SK-N-SH (cell line): ENCODE measurements at regions not wholly inside any gene's neighbourhood (a gene's known extent, or its start where the extent isn't known, plus 50 kb on each side); places are given as distances from the start of the nearest gene placed in this dataset.
A peak's percentile ranks its signal among the peaks of the same experiment; 100 is the strongest.

Source experiments
- CTCF ChIA-PET: fragments of 300-600, 350-600 bp; formaldehyde crosslinking; extraction: SDS; loops from one replicate; lab custom pipeline; 2021; lab: Yijun Ruan, JAX
- POLR2A ChIA-PET: fragments of 350-600 bp; sonication (Branson Sonifier 250); formaldehyde crosslinking; extraction: SDS; loops from one replicate; lab custom pipeline; 2020; ENCODE audit warnings: antibody characterized with exemption, inconsistent platforms; lab: Yijun Ruan, JAX
- DNase-seq: peaks from one replicate; pipeline ENCODE4 v3.0.0; 2012
- H2AFZ ChIP-seq: fragments of 200-600 bp; sonication (generic); 2 replicates; pipeline ENCODE4 v1.8.1; 2016; ENCODE audit warnings: antibody characterized with exemption, mild to moderate bottlenecking, low read depth
- H3F3A ChIP-seq: fragments of 200-600 bp; sonication (generic); replicated peaks from 2 replicates; pipeline ENCODE3; 2016; ENCODE audit warnings: antibody characterized with exemption, mild to moderate bottlenecking; ENCODE audit not compliant: insufficient read depth
- H3K27ac ChIP-seq, 2 experiments: fragments of 200-500 bp in 1 of 2; fragments of 200-600 bp in 1 of 2; sonication (Bioruptor generic) in 1 of 2; sonication (generic), shearing (Covaris generic) in 1 of 2; 2 replicates each; pipeline versions ENCODE4 v1.5.1 to v1.6.1; 2014 to 2016; ENCODE audit warnings: low read depth in 2 of 2, inconsistent platforms in 1 of 2, low read length in 1 of 2, mild to moderate bottlenecking in 1 of 2, mixed read lengths in 1 of 2
- H3K27me3 ChIP-seq: fragments of 200-600 bp; sonication (generic), shearing (Covaris generic); 2 replicates; pipeline ENCODE4 v1.6.1; 2016; ENCODE audit warnings: mixed run types; ENCODE audit not compliant: insufficient read depth
- H3K36me3 ChIP-seq, 2 experiments: fragments of 200-500 bp in 1 of 2; fragments of 200-600 bp in 1 of 2; sonication (Bioruptor generic) in 1 of 2; sonication (generic) in 1 of 2; replicated peaks in 1 of 2; 2 replicates each; pipeline versions ENCODE3 to v1.5.1; 2014 to 2016; ENCODE audit warnings: low read length in 1 of 2, mild to moderate bottlenecking in 1 of 2; ENCODE audit not compliant: insufficient read depth in 2 of 2, control insufficient read depth in 1 of 2
- H3K4me1 ChIP-seq, 2 experiments: fragments of 200-500 bp in 1 of 2; fragments of 200-600 bp in 1 of 2; sonication (Bioruptor generic) in 1 of 2; sonication (generic), shearing (Covaris generic) in 1 of 2; 2 replicates each; pipeline versions ENCODE4 v1.5.1 to v1.6.1; 2014 to 2016; ENCODE audit warnings: low read depth in 1 of 2, low read length in 1 of 2, mixed run types in 1 of 2; ENCODE audit not compliant: insufficient read depth in 2 of 2, control insufficient read depth in 1 of 2
- H3K4me2 ChIP-seq: fragments of 200-600 bp; sonication (generic), shearing (Covaris generic); 2 replicates; pipeline ENCODE4 v1.6.1; 2017; ENCODE audit warnings: mixed run types
- H3K4me3 ChIP-seq, 2 experiments: fragments of 200-500 bp in 1 of 2; fragments of 200-600 bp in 1 of 2; sonication (Bioruptor generic) in 1 of 2; sonication (generic), shearing (Covaris generic) in 1 of 2; 2 replicates each; pipeline versions ENCODE4 v1.5.1 to v1.8.1; 2014 to 2016; ENCODE audit warnings: low read depth in 2 of 2, inconsistent platforms in 1 of 2, low read length in 1 of 2, mild to moderate bottlenecking in 1 of 2, mixed read lengths in 1 of 2, moderate library complexity in 1 of 2
- H3K79me2 ChIP-seq: fragments of 200-600 bp; sonication (generic); 2 replicates; pipeline ENCODE4 v1.8.1; 2017; ENCODE audit warnings: mild to moderate bottlenecking; ENCODE audit not compliant: insufficient read depth
- H3K9ac ChIP-seq: fragments of 200-600 bp; sonication (generic); 2 replicates; pipeline ENCODE4 v1.6.1; 2017; ENCODE audit warnings: mixed run types
- H3K9me2 ChIP-seq: fragments of 200-600 bp; sonication (generic); 2 replicates; pipeline ENCODE4 v1.6.1; 2017; ENCODE audit warnings: mixed run types
- H3K9me3 ChIP-seq: fragments of 200-600 bp; sonication (generic); 2 replicates; pipeline ENCODE4 v1.6.1; 2017; ENCODE audit warnings: mixed run types, mild to moderate bottlenecking, moderate library complexity
- H4K20me1 ChIP-seq: fragments of 200-600 bp; sonication (generic); 2 replicates; pipeline ENCODE4 v1.6.1; 2017; ENCODE audit warnings: mild to moderate bottlenecking, mixed run types; ENCODE audit not compliant: insufficient read depth
- CHD2 ChIP-seq: fragments of 150-350 bp; IDR thresholded peaks from 2 replicates; pipeline ENCODE4 v1.6.1; 2018; ENCODE audit warnings: low read length; ENCODE audit not compliant: partially characterized antibody
- ELF1 ChIP-seq: IDR thresholded peaks from 2 replicates; pipeline ENCODE4 v1.4.0; 2012
- EZH2phosphoT487 ChIP-seq: fragments of 200-600 bp; sonication (generic); IDR thresholded peaks from 2 replicates; pipeline ENCODE4 v1.6.1; 2017; ENCODE audit warnings: low read depth, mixed run types, mild to moderate bottlenecking, antibody characterized with exemption, moderate library complexity, borderline replicate concordance
- FOSL2 ChIP-seq: IDR thresholded peaks from 2 replicates; pipeline ENCODE4 v1.4.0; 2012; ENCODE audit warnings: low read depth, mild to moderate bottlenecking, moderate library complexity, borderline replicate concordance
- GABPA ChIP-seq: IDR thresholded peaks from 2 replicates; pipeline ENCODE4 v1.4.0; 2012; ENCODE audit warnings: low read depth, mild to moderate bottlenecking
- NFIC ChIP-seq: IDR thresholded peaks from 2 replicates; pipeline ENCODE4 v1.4.0; 2012; ENCODE audit warnings: borderline replicate concordance
- POLR2AphosphoS5 ChIP-seq: IDR thresholded peaks from 2 replicates; pipeline ENCODE4 v1.6.1; 2012; ENCODE audit warnings: low read depth, low read length
- RAD21 ChIP-seq: IDR thresholded peaks from 2 replicates; pipeline ENCODE4 v1.6.1; 2012; ENCODE audit warnings: mild to moderate bottlenecking, low read length
- RFX5 ChIP-seq: IDR thresholded peaks from 2 replicates; pipeline ENCODE4 v1.6.1; 2012; ENCODE audit warnings: mild to moderate bottlenecking, improper control_type of control experiment, low read length
- RXRA ChIP-seq: IDR thresholded peaks from 2 replicates; pipeline ENCODE4 v1.4.0; 2012; ENCODE audit warnings: low read depth, mild to moderate bottlenecking, borderline replicate concordance
- SIN3A ChIP-seq: IDR thresholded peaks from 2 replicates; pipeline ENCODE4 v1.6.1; 2012; ENCODE audit warnings: low read depth, mild to moderate bottlenecking, low read length, moderate library complexity, borderline replicate concordance
- TEAD4 ChIP-seq: IDR thresholded peaks from 2 replicates; pipeline ENCODE4 v1.4.0; 2012; ENCODE audit warnings: mild to moderate bottlenecking, borderline replicate concordance; ENCODE audit not compliant: insufficient read depth
- YY1 ChIP-seq: IDR thresholded peaks from 2 replicates; pipeline ENCODE4 v1.4.0; 2012; ENCODE audit warnings: low read depth, mild to moderate bottlenecking
- WGBS: methylation state at CpG from one replicate; pipeline ENCODE4 v1.1.6; 2017; ENCODE audit warnings: low lambda C conversion rate; 5-methylcytosine and 5-hydroxymethylcytosine counted together
- TF ChIP-seq, protein P1 (sequence below): IDR thresholded peaks from 2 replicates; pipeline ENCODE4 v1.4.0; 2012; ENCODE audit warnings: low read depth, borderline replicate concordance
- TF ChIP-seq, protein P2 (sequence below): fragments of 200-600 bp; sonication (generic); IDR thresholded peaks from 2 replicates; pipeline ENCODE4 v1.6.1; 2017; ENCODE audit warnings: antibody characterized with exemption, mild to moderate bottlenecking, moderate library complexity

GRCh38 chr10:52952391-52953055, 179.9 kb upstream of the MBL2 start:
- Histone ChIP-seq H3K4me1 (no peaks in the 10 kb centered on the region; a peak in 1 of 4 replicates), H3K9ac (no peak overlapping the region), H4K20me1 (no peaks in the 10 kb centered on the region), H3K4me3 (no peak overlapping the region), H3K27ac (no peak overlapping the region), H3K36me3 (no peaks in the 10 kb centered on the region), H3K4me2 (no peak overlapping the region), H3F3A (no peaks in the 10 kb centered on the region), H3K9me2 (no peaks in the 10 kb centered on the region), H2AFZ (no peak overlapping the region), H3K27me3 (0 out of 2 replicates have a peak, but pooled peaks cover 4% of the 10 kb centered on the region), H3K9me3 (no peaks in the 10 kb centered on the region), H3K79me2 (no peaks in the 10 kb centered on the region)
- DNase-seq = no peak
- POLR2A ChIA-PET = no interaction called here
- CTCF ChIA-PET = interaction anchor here (1.4 kb wide), 1 partner anchor 257 kb away, joined by 5 read pairs; no protein-coding TSS in a partner anchor
- TF ChIP-seq CHD2 (no peak), TEAD4 (no peak), EZH2phosphoT487 (no peak), RFX5 (no peak), YY1 (no peak), NFIC (no peak), FOSL2 (no peak), SIN3A (no peak), GABPA (no peak), RXRA (no peak), RAD21 (no peak), ELF1 (no peak)
- TF ChIP-seq, protein P1, sequence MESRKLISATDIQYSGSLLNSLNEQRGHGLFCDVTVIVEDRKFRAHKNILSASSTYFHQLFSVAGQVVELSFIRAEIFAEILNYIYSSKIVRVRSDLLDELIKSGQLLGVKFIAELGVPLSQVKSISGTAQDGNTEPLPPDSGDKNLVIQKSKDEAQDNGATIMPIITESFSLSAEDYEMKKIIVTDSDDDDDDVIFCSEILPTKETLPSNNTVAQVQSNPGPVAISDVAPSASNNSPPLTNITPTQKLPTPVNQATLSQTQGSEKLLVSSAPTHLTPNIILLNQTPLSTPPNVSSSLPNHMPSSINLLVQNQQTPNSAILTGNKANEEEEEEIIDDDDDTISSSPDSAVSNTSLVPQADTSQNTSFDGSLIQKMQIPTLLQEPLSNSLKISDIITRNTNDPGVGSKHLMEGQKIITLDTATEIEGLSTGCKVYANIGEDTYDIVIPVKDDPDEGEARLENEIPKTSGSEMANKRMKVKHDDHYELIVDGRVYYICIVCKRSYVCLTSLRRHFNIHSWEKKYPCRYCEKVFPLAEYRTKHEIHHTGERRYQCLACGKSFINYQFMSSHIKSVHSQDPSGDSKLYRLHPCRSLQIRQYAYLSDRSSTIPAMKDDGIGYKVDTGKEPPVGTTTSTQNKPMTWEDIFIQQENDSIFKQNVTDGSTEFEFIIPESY = no peak
- TF ChIP-seq, protein P2, sequence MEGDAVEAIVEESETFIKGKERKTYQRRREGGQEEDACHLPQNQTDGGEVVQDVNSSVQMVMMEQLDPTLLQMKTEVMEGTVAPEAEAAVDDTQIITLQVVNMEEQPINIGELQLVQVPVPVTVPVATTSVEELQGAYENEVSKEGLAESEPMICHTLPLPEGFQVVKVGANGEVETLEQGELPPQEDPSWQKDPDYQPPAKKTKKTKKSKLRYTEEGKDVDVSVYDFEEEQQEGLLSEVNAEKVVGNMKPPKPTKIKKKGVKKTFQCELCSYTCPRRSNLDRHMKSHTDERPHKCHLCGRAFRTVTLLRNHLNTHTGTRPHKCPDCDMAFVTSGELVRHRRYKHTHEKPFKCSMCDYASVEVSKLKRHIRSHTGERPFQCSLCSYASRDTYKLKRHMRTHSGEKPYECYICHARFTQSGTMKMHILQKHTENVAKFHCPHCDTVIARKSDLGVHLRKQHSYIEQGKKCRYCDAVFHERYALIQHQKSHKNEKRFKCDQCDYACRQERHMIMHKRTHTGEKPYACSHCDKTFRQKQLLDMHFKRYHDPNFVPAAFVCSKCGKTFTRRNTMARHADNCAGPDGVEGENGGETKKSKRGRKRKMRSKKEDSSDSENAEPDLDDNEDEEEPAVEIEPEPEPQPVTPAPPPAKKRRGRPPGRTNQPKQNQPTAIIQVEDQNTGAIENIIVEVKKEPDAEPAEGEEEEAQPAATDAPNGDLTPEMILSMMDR = no peak
- WGBS = 36% methylated on average over 7 of the region's 9 CpGs

DNA sequence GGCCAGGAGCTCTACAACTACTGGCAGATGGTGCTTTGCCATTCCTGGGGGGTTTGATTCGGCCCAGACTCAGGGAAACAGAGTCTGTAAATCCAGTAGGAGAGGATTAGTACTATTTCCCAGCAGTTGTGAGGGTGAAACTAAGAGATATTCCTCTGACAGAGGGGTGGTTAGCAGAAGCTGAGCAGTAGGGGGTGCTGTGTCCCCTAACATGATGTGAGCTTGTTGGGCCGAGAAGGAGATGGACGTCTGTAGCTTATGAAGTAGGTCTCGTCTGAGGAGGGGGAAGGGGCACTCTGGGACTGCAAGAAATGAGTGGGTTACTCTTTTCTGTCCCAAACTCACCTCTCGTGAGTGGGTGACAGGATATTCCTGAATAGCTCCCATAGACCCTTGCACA, 179.2 kb upstream of the MBL2 start:
- POLR2A ChIA-PET = no interaction called here
- CTCF ChIA-PET = interaction anchor here (0.8 to 1.4 kb wide), 2 partner anchors 150 to 258 kb away, joined by 3 to 5 read pairs; no protein-coding TSS in a partner anchor
- Histone ChIP-seq H3K27me3 (0 out of 2 replicates have a peak, but pooled peaks cover 4% of the 10 kb centered on the region), H3K36me3 (no peaks in the 10 kb centered on the region), H2AFZ (no peak overlapping the region), H3K79me2 (no peaks in the 10 kb centered on the region), H3K4me1 (no peaks in the 10 kb centered on the region; a peak in 1 of 4 replicates), H3K9me2 (no peaks in the 10 kb centered on the region), H3K4me3 (no peak overlapping the region; a peak in 1 of 4 replicates), H3K4me2 (no peak overlapping the region), H3K27ac (no peak overlapping the region), H3F3A (no peaks in the 10 kb centered on the region), H3K9me3 (no peaks in the 10 kb centered on the region), H3K9ac (no peak overlapping the region), H4K20me1 (no peaks in the 10 kb centered on the region)
- TF ChIP-seq, protein P2 = peak; percentile 49; the same call in 1 of the 2 replicates
- TF ChIP-seq RAD21 (peak; percentile 37), SIN3A (no peak), POLR2AphosphoS5 (no peak)
- 21% methylated on average over 5 of the region's 5 CpGs for WGBS
- no peak for DNase-seq
